ENCODE measurements at regions not wholly inside any gene's neighbourhood (a gene's known extent, or its start where the extent isn't known, plus 50 kb on each side); places are given as distances from the start of the nearest gene placed in this dataset.

GRCh38 chr5:17690473-17690872 lies 56.2 kb downstream of the TAF11L14 start:
- Histone ChIP-seq H3K4me3 (no peak overlapping the region), H3K4me1 (no peaks in the 10 kb centered on the region), H3K27ac (no peak overlapping the region), H3K27me3 (no peaks in the 10 kb centered on the region), H3K9me3 (no peaks in the 10 kb centered on the region), H3K36me3 (no peaks in the 10 kb centered on the region)
- TF ChIP-seq POLR2A (IDR thresholded peaks at IDR 0.05) (no peak), CTCF (IDR thresholded peaks at IDR 0.05) (no peak)
- DNase-seq: no peak

GRCh38 chr5:17691762-17692161 lies 57.5 kb downstream of the TAF11L14 start:
- Histone ChIP-seq H3K4me1 (no peaks in the 10 kb centered on the region), H3K9me3 (no peaks in the 10 kb centered on the region), H3K36me3 (no peaks in the 10 kb centered on the region), H3K27ac (no peak overlapping the region), H3K27me3 (no peaks in the 10 kb centered on the region), H3K4me3 (no peak overlapping the region)
- no peak for DNase-seq
- TF ChIP-seq POLR2A (IDR thresholded peaks at IDR 0.05) (no peak), CTCF (IDR thresholded peaks at IDR 0.05) (no peak)

- H3K36me3 ChIP-seq: no peaks in the 10 kb centered on the region
- H3K4me1 ChIP-seq: no peaks in the 10 kb centered on the region
- H3K27me3 ChIP-seq: no peaks in the 10 kb centered on the region
- H3K9me3 ChIP-seq: no peaks in the 10 kb centered on the region
- DNase-seq: no peak
- no peak for TF ChIP-seq POLR2A (IDR thresholded peaks at IDR 0.05)
- TF ChIP-seq CTCF (IDR thresholded peaks at IDR 0.05): no peak
- H3K27ac ChIP-seq: no peak overlapping the region
- H3K4me3 ChIP-seq: no peak overlapping the region
Observed at GRCh38 chr5:17694371-17694770, 60.1 kb downstream of the TAF11L14 start.

- Histone ChIP-seq H3K27ac (no peak overlapping the region), H3K4me1 (no peaks in the 10 kb centered on the region), H3K9me3 (no peaks in the 10 kb centered on the region), H3K27me3 (no peaks in the 10 kb centered on the region), H3K4me3 (no peak overlapping the region), H3K36me3 (no peaks in the 10 kb centered on the region)
- no peak for DNase-seq
- TF ChIP-seq POLR2A (IDR thresholded peaks at IDR 0.05): no peak
- TF ChIP-seq CTCF (IDR thresholded peaks at IDR 0.05): no peak
Observed at GRCh38 chr5:17694914-17695313, 60.7 kb downstream of the TAF11L14 start.

- H3K27me3 ChIP-seq: no peaks in the 10 kb centered on the region
- TF ChIP-seq POLR2A (IDR thresholded peaks at IDR 0.05): no peak
- TF ChIP-seq CTCF (IDR thresholded peaks at IDR 0.05): no peak
- H3K27ac ChIP-seq: no peak overlapping the region
- no peaks in the 10 kb centered on the region for H3K36me3 ChIP-seq
- DNase-seq: no peak
- H3K4me1 ChIP-seq: no peaks in the 10 kb centered on the region
- no peaks in the 10 kb centered on the region for H3K9me3 ChIP-seq
- H3K4me3 ChIP-seq: no peak overlapping the region
Observed at GRCh38 chr5:17696627-17697026, 62.4 kb downstream of the TAF11L14 start.

GRCh38 chr5:17697671-17698070 lies 63.4 kb downstream of the TAF11L14 start:
- H3K4me3 ChIP-seq: no peak overlapping the region
- H3K9me3 ChIP-seq: no peaks in the 10 kb centered on the region
- no peak overlapping the region for H3K27ac ChIP-seq
- no peaks in the 10 kb centered on the region for H3K27me3 ChIP-seq
- no peaks in the 10 kb centered on the region for H3K36me3 ChIP-seq
- no peaks in the 10 kb centered on the region for H3K4me1 ChIP-seq
- DNase-seq: no peak
- no peak for TF ChIP-seq CTCF (IDR thresholded peaks at IDR 0.05)
- no peak for TF ChIP-seq POLR2A (IDR thresholded peaks at IDR 0.05)

Measured in Peyer's patch (tissue), 4 donors.